ENCODE measurements at regions not wholly inside any gene's neighbourhood (a gene's known extent, or its start where the extent isn't known, plus 50 kb on each side); places are given as distances from the start of the nearest gene placed in this dataset.

DNA sequence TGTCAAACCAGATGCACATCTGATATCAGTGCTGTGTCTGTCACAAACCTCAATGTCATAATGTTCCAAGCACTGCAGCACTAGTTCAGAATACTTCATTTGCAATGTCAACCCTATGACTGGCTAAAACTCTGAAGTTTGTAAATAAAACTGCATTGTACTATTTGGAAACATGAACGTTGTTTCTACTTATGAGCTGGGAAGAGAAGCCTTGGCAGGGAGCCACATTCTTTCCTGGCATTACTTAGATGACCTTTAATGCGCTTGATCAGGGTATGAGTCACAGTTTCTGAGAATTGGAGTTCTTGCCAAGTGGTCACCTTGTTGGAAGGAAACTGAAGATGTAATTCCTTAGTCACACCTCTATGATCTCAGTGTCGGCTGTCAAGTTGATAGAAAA is 664.8 kb upstream of the MMS22L start:
- no peaks in the 10 kb centered on the region for H3K36me3 Mint-ChIP-seq
- Histone ChIP-seq H3K27me3 (no peaks in the 10 kb centered on the region), H3K4me2 (no peak overlapping the region), H3K9me3 (ENCODE audit: low read depth) (no peaks in the 10 kb centered on the region), H3K79me2 (ENCODE audit: low read depth) (no peaks in the 10 kb centered on the region), H3K36me3 (no peaks in the 10 kb centered on the region), H2AFZ (replicated peaks) (no peak overlapping the region), H4K20me1 (ENCODE audit: low read depth) (no peaks in the 10 kb centered on the region), H3K27ac (no peak overlapping the region), H3K9ac (no peak overlapping the region), H3K4me3 (no peak overlapping the region), H3F3A (ENCODE audit: low read depth) (no peaks in the 10 kb centered on the region), H3K4me1 (no peaks in the 10 kb centered on the region)
- H3K27ac Mint-ChIP-seq, result no peak overlapping the region
- no peaks in the 10 kb centered on the region for H3K4me1 Mint-ChIP-seq
- H3K4me3 Mint-ChIP-seq, result no peak overlapping the region
- H3K27me3 Mint-ChIP-seq (ENCODE audit: insufficient read depth, low read depth), result no peaks in the 10 kb centered on the region
- TF ChIP-seq, protein P1, sequence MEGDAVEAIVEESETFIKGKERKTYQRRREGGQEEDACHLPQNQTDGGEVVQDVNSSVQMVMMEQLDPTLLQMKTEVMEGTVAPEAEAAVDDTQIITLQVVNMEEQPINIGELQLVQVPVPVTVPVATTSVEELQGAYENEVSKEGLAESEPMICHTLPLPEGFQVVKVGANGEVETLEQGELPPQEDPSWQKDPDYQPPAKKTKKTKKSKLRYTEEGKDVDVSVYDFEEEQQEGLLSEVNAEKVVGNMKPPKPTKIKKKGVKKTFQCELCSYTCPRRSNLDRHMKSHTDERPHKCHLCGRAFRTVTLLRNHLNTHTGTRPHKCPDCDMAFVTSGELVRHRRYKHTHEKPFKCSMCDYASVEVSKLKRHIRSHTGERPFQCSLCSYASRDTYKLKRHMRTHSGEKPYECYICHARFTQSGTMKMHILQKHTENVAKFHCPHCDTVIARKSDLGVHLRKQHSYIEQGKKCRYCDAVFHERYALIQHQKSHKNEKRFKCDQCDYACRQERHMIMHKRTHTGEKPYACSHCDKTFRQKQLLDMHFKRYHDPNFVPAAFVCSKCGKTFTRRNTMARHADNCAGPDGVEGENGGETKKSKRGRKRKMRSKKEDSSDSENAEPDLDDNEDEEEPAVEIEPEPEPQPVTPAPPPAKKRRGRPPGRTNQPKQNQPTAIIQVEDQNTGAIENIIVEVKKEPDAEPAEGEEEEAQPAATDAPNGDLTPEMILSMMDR (IDR thresholded peaks at IDR 0.05), result no peak
- TF ChIP-seq EZH2 (IDR thresholded peaks at IDR 0.05) (no peak), EZH2phosphoT487 (IDR thresholded peaks at IDR 0.05) (no peak)
- DNase-seq (ENCODE audit: low spot score), result no peak
- no peaks in the 10 kb centered on the region for H3K9me3 Mint-ChIP-seq

DNA sequence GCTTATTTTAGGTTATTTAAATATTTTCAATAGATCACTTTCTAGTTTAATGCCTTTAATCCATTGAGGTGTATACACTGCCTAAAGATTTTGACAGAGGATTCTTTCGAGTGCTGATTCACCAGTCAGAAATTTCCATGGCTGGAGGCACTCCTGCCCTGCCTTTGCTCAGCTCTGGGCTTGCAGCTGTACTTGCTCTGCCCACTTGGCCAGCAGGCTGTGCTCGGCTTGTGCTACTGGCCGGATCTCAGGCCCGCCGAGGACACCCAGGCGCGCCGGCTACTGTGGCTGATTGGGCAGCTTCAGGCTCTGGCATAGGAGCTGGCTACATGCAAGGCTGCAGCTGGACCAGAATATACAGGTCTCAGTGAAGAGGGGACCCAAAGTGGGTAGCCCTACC is 675.1 kb upstream of the MMS22L start:
- H3K36me3 Mint-ChIP-seq, result no peaks in the 10 kb centered on the region
- H2AFZ ChIP-seq (replicated peaks), result peak overlapping the region; percentile 6
- no peak overlapping the region for H3K9ac ChIP-seq
- H3K27ac Mint-ChIP-seq, result no peak overlapping the region
- no peaks in the 10 kb centered on the region for H3K36me3 ChIP-seq
- no peaks in the 10 kb centered on the region for H3K9me3 ChIP-seq (ENCODE audit: low read depth)
- H3K27me3 Mint-ChIP-seq (ENCODE audit: insufficient read depth, low read depth), result no peaks in the 10 kb centered on the region
- no peaks in the 10 kb centered on the region for H3K79me2 ChIP-seq (ENCODE audit: low read depth)
- H4K20me1 ChIP-seq (ENCODE audit: low read depth), result no peaks in the 10 kb centered on the region
- no peak overlapping the region for H3K27ac ChIP-seq
- H3F3A ChIP-seq (ENCODE audit: low read depth), result no peaks in the 10 kb centered on the region
- H3K4me2 ChIP-seq, result no peak overlapping the region
- no peaks in the 10 kb centered on the region for H3K27me3 ChIP-seq
- peaks cover 2% of the 10 kb centered on the region for H3K4me1 Mint-ChIP-seq
- no peak for TF ChIP-seq EZH2phosphoT487 (IDR thresholded peaks at IDR 0.05)
- TF ChIP-seq, protein P1 (IDR thresholded peaks at IDR 0.05), result peak; percentile 17
- TF ChIP-seq EZH2 (IDR thresholded peaks at IDR 0.05), result no peak
- H3K4me3 ChIP-seq, result no peak overlapping the region
- DNase-seq (ENCODE audit: low spot score), result peak; percentile 45
- peaks cover 11% of the 10 kb centered on the region for H3K9me3 Mint-ChIP-seq
- H3K4me3 Mint-ChIP-seq, result no peak overlapping the region
- H3K4me1 ChIP-seq, result peaks cover 5% of the 10 kb centered on the region

DNA sequence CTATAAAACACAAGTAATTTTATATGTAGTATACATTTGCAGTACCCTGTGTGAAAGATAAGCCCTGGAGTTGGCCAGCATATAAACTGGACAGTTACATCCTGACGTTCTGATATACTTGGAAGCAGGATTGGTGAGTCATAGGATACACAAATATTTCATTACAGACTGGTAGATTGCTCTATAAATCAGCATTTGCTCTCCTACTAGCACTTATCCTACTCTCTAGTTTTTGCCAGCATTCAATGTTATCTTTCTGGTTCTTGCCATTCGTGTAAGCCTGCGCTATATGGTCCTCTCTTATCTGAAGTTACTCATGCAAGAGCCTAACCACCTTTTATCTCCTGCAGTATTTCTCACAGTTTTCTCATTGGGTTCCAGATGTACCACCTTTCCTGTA is 680.2 kb upstream of the MMS22L start:
- Histone ChIP-seq H3K79me2 (ENCODE audit: low read depth) (no peaks in the 10 kb centered on the region), H3K4me2 (no peak overlapping the region), H3F3A (ENCODE audit: low read depth) (no peaks in the 10 kb centered on the region), H3K27me3 (no peaks in the 10 kb centered on the region), H3K27ac (no peak overlapping the region), H3K36me3 (no peaks in the 10 kb centered on the region), H3K4me3 (no peak overlapping the region), H2AFZ (replicated peaks) (no peak overlapping the region), H3K9ac (no peak overlapping the region), H3K9me3 (ENCODE audit: low read depth) (no peaks in the 10 kb centered on the region), H4K20me1 (ENCODE audit: low read depth) (no peaks in the 10 kb centered on the region), H3K4me1 (no peaks in the 10 kb centered on the region)
- DNase-seq (ENCODE audit: low spot score), result no peak
- Mint-ChIP-seq H3K27ac (no peak overlapping the region), H3K4me1 (no peaks in the 10 kb centered on the region), H3K9me3 (no peaks in the 10 kb centered on the region), H3K4me3 (no peak overlapping the region), H3K27me3 (ENCODE audit: insufficient read depth, low read depth) (peaks cover 2% of the 10 kb centered on the region), H3K36me3 (no peaks in the 10 kb centered on the region)
- TF ChIP-seq EZH2 (IDR thresholded peaks at IDR 0.05) (no peak), EZH2phosphoT487 (IDR thresholded peaks at IDR 0.05) (no peak)
- TF ChIP-seq, protein P1 (IDR thresholded peaks at IDR 0.05), result no peak

Data from neural progenitor cell (in vitro differentiated cells).